ENCODE measurements at regions not wholly inside any gene's neighbourhood (a gene's known extent, or its start where the extent isn't known, plus 50 kb on each side); places are given as distances from the start of the nearest gene placed in this dataset.

DNA sequence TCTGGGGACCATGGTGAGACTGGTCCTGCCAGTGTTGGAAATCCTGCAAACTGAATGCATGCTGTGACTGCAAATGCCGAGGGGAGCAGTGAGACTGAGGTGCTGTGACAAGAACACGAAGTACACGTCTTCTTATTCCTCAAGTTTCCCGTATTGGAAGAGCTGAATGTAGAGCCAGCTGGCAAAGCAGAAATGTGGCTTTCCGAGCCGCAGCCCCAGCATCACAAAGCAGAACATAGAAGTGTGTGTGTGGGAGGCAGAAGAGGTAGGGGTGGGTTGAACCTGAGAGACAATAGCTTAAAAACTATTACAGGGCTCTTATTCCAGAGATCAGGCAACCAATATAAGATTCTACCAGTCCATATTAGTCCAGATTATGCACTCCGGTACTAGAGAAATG, 98.8 kb downstream of the CARTPT start:
- TF ChIP-seq, protein P1, sequence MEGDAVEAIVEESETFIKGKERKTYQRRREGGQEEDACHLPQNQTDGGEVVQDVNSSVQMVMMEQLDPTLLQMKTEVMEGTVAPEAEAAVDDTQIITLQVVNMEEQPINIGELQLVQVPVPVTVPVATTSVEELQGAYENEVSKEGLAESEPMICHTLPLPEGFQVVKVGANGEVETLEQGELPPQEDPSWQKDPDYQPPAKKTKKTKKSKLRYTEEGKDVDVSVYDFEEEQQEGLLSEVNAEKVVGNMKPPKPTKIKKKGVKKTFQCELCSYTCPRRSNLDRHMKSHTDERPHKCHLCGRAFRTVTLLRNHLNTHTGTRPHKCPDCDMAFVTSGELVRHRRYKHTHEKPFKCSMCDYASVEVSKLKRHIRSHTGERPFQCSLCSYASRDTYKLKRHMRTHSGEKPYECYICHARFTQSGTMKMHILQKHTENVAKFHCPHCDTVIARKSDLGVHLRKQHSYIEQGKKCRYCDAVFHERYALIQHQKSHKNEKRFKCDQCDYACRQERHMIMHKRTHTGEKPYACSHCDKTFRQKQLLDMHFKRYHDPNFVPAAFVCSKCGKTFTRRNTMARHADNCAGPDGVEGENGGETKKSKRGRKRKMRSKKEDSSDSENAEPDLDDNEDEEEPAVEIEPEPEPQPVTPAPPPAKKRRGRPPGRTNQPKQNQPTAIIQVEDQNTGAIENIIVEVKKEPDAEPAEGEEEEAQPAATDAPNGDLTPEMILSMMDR (IDR thresholded peaks at IDR 0.05): no peak
- no peak for TF ChIP-seq POLR2A (IDR thresholded peaks at IDR 0.05)

Measured in testis (tissue), 2 donors.